GM12864 (cell line): ENCODE measurements at regions not wholly inside any gene's neighbourhood (a gene's known extent, or its start where the extent isn't known, plus 50 kb on each side); places are given as distances from the start of the nearest gene placed in this dataset.

ENCODE experiments used
- DNase-seq: peaks from one replicate; pipeline ENCODE4 v3.0.0-alpha.2; 2011; ENCODE audit warnings: low read depth
- H3K4me3 ChIP-seq: 2 replicates; pipeline ENCODE4 v1.5.1; 2011; ENCODE audit warnings: mild to moderate bottlenecking, low read depth, low read length, control low read depth
- CTCF ChIP-seq: IDR thresholded peaks from 2 replicates; pipeline ENCODE4 v1.5.1; 2011; ENCODE audit warnings: low read depth, mild to moderate bottlenecking, moderate library complexity, low read length, control low read depth, inconsistent platforms; ENCODE audit errors: missing control alignments

- no peak for DNase-seq
- no peak for TF ChIP-seq CTCF
- H3K4me3 ChIP-seq: no peak overlapping the region
These were observed 311.5 kb downstream of the CDH2 start for GRCh38 chr18:27865431-27865830.

- no peak overlapping the region for H3K4me3 ChIP-seq
- no peak for TF ChIP-seq CTCF
- DNase-seq: no peak
These were observed 313.0 kb downstream of the CDH2 start for GRCh38 chr18:27863780-27864430.

DNA sequence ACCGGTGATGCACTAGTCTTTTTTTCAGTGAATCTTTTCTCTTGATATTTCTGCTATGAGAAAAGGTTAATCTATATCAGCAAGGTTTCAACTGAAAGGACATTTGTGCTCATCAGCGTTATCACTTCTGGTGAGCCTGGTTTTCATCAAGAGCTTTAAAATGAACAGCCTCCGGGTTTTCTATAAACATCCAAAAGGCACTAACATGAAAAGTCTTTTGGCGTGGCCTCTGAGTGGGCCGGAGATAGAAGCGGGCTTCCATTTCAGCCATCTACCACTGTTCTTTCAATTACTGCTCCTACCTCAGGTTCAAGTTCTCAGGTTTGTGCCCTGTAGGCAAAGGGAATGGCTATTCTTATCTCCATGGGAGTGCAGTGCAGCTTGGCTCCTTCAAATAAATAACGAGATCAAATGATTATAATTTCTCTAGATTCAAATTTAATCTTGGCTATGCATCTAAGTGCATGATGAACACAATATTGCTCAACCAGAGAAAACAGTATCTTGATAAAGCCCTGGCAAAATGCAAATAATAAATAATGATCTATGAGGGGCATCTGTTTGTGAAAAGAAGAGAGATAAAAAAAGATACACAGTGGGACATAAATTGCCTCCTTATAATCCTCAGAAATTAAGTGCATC lies 314.8 kb downstream of the CDH2 start:
- DNase-seq: no peak
- no peak overlapping the region for H3K4me3 ChIP-seq
- no peak for TF ChIP-seq CTCF

GRCh38 chr18:27861539-27861938 lies 315.4 kb downstream of the CDH2 start:
- TF ChIP-seq CTCF: no peak
- no peak for DNase-seq

GRCh38 chr18:27860701-27861107 lies 316.2 kb downstream of the CDH2 start:
- TF ChIP-seq CTCF: no peak
- H3K4me3 ChIP-seq: no peak overlapping the region
- DNase-seq: no peak

More at GRCh38 chr18:27861539-27861938, 315.4 kb downstream of the CDH2 start:
- H3K4me3 ChIP-seq: no peak overlapping the region

- TF ChIP-seq CTCF: no peak
- H3K4me3 ChIP-seq: no peak overlapping the region
- no peak for DNase-seq
These were observed 316.9 kb downstream of the CDH2 start for GRCh38 chr18:27860011-27860410.

GRCh38 chr18:27856820-27857219 lies 320.1 kb downstream of the CDH2 start:
- no peak for TF ChIP-seq CTCF
- DNase-seq: no peak
- H3K4me3 ChIP-seq: no peak overlapping the region
